ENCODE measurements at regions not wholly inside any gene's neighbourhood (a gene's known extent, or its start where the extent isn't known, plus 50 kb on each side); places are given as distances from the start of the nearest gene placed in this dataset.

GRCh38 chr7:19537942-19538401 is 170.9 kb downstream of the POLR1F start:
- TF ChIP-seq CTCF (IDR thresholded peaks at IDR 0.05) (no peak), POLR2A (IDR thresholded peaks at IDR 0.05) (no peak), POLR2AphosphoS5 (IDR thresholded peaks at IDR 0.05) (no peak)
